AG04450 (cell line): ENCODE measurements at regions not wholly inside any gene's neighbourhood (a gene's known extent, or its start where the extent isn't known, plus 50 kb on each side); places are given as distances from the start of the nearest gene placed in this dataset.

Experiments
- CTCF ChIA-PET: fragments of 300-600, 350-600 bp; formaldehyde crosslinking; extraction: SDS; loops from one replicate; lab custom pipeline; 2022; ENCODE audit warnings: antibody characterized with exemption, inconsistent platforms; lab: Charles Lee
- POLR2A ChIA-PET: fragments of 350-600 bp; formaldehyde crosslinking; extraction: SDS; loops from one replicate; lab custom pipeline; 2021; ENCODE audit warnings: antibody characterized with exemption, inconsistent platforms; lab: Yijun Ruan, JAX
- DNase-seq: peaks from one replicate; pipeline ENCODE4 v3.0.0-alpha.2; 2011; ENCODE audit warnings: low read depth, low spot score
- H3K27ac ChIP-seq: one replicate; pipeline ENCODE4 v1.5.1; 2012; ENCODE audit warnings: low read depth, low read length, control low read depth
- H3K27me3 ChIP-seq: one replicate; pipeline ENCODE4 v1.6.0; 2012; ENCODE audit warnings: low read length; ENCODE audit not compliant: control insufficient read depth, insufficient read depth
- H3K4me3 ChIP-seq: 2 replicates; pipeline ENCODE4 v1.5.1; 2011; ENCODE audit warnings: mild to moderate bottlenecking, low read depth, low read length, control low read depth
- H3K9me3 ChIP-seq: 2 replicates; pipeline ENCODE4 v1.5.1; 2012; ENCODE audit warnings: low read length; ENCODE audit not compliant: control insufficient read depth, insufficient read depth
- TF ChIP-seq, protein P1 (sequence below): IDR thresholded peaks from 2 replicates; pipeline ENCODE4 v1.5.1; 2011; ENCODE audit warnings: low read depth, low read length, control low read depth, inconsistent platforms

DNA sequence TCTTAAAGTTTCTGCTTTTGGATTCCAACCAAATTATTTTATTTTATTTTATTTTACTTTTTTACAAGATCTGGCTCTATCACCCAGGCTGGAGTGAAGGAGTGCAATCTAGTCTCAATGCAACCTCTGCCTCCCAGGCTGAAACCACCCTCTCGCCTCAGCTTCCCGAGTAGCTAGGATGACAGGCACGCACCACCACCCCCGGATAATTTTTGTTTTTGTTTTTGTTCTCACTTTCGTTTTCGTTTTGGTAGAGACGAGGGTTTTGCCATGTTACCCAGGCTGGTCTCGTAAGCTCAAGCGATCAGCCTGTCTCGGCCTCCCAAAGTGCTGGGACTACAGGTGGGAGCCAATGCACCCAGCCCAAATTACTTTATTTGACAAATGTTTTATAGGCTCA lies 219.8 kb downstream of the ETS1 start:
- Histone ChIP-seq H3K4me3 (no peak overlapping the region), H3K27ac (no peak overlapping the region), H3K9me3 (no peaks in the 10 kb centered on the region), H3K27me3 (no peaks in the 10 kb centered on the region)
- ChIA-PET POLR2A (no interaction called here), CTCF (no interaction called here)
- TF ChIP-seq, protein P1, sequence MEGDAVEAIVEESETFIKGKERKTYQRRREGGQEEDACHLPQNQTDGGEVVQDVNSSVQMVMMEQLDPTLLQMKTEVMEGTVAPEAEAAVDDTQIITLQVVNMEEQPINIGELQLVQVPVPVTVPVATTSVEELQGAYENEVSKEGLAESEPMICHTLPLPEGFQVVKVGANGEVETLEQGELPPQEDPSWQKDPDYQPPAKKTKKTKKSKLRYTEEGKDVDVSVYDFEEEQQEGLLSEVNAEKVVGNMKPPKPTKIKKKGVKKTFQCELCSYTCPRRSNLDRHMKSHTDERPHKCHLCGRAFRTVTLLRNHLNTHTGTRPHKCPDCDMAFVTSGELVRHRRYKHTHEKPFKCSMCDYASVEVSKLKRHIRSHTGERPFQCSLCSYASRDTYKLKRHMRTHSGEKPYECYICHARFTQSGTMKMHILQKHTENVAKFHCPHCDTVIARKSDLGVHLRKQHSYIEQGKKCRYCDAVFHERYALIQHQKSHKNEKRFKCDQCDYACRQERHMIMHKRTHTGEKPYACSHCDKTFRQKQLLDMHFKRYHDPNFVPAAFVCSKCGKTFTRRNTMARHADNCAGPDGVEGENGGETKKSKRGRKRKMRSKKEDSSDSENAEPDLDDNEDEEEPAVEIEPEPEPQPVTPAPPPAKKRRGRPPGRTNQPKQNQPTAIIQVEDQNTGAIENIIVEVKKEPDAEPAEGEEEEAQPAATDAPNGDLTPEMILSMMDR, result no peak
- no peak for DNase-seq

DNA sequence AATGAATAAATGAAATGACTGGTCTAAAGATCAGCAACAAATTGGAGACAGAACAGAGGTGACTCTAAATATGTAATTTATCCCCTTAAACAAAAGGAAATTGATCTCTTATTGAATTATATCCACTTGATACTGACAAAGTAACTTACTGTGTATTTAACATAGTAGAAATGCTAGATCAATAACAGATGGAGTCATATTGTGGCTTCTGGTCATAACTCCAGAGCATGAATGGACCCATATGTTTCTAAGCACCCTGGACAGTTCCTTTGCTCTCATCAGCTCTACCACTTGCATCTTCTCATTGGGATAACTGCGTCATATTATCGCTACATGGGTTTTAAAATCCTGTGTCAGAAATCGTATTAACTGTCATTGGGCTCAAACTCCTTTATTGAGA lies 222.3 kb downstream of the ETS1 start:
- CTCF ChIA-PET, result interaction anchor here (1.0 kb wide), 1 partner anchor 194 kb away, joined by 8 read pairs; no protein-coding TSS in a partner anchor
- POLR2A ChIA-PET, result no interaction called here
- peak; percentile 52 for DNase-seq

GRCh38 chr11:128361451-128362020 lies 225.8 kb downstream of the ETS1 start:
- POLR2A ChIA-PET, result no interaction called here
- Histone ChIP-seq H3K27ac (no peak overlapping the region), H3K27me3 (no peaks in the 10 kb centered on the region), H3K4me3 (no peak overlapping the region), H3K9me3 (no peaks in the 10 kb centered on the region)
- CTCF ChIA-PET, result interaction anchor here (1.0 to 1.4 kb wide), 4 partner anchors 8 to 470 kb away, joined by 3 to 7 read pairs (median 4); no protein-coding TSS in a partner anchor
- peak; percentile 52 for DNase-seq
- TF ChIP-seq, protein P1, result no peak

More for the DNA sequence above, 222.3 kb downstream of the ETS1 start:
- TF ChIP-seq, protein P1, result no peak
- no peak overlapping the region for H3K27ac ChIP-seq
- H3K27me3 ChIP-seq, result no peaks in the 10 kb centered on the region
- H3K4me3 ChIP-seq, result no peak overlapping the region
- H3K9me3 ChIP-seq, result no peaks in the 10 kb centered on the region

- no peak for DNase-seq
- no peaks in the 10 kb centered on the region for H3K9me3 ChIP-seq
- H3K4me3 ChIP-seq, result no peak overlapping the region
- TF ChIP-seq, protein P1, result no peak
- POLR2A ChIA-PET, result interaction anchor here (0.7 kb wide), 1 partner anchor 159 kb away, joined by 3 read pairs; no protein-coding TSS in a partner anchor
- no peak overlapping the region for H3K27ac ChIP-seq
- CTCF ChIA-PET, result interaction anchor here (1.3 kb wide), 1 partner anchor 273 kb away, joined by 3 read pairs; no protein-coding TSS in a partner anchor
- no peaks in the 10 kb centered on the region for H3K27me3 ChIP-seq
Observed at GRCh38 chr11:128359515-128359914, 227.8 kb downstream of the ETS1 start.

GRCh38 chr11:128357073-128357472 lies 230.3 kb downstream of the ETS1 start:
- H3K27me3 ChIP-seq, result no peaks in the 10 kb centered on the region
- no peaks in the 10 kb centered on the region for H3K9me3 ChIP-seq
- DNase-seq, result no peak
- TF ChIP-seq, protein P1, result no peak
- H3K4me3 ChIP-seq, result no peak overlapping the region
- CTCF ChIA-PET, result interaction anchor here (2.3 kb wide), 1 partner anchor 274 kb away, joined by 9 read pairs; no protein-coding TSS in a partner anchor
- POLR2A ChIA-PET, result no interaction called here
- no peak overlapping the region for H3K27ac ChIP-seq
